HG02938 (cell line): ENCODE measurements at regions not wholly inside any gene's neighbourhood (a gene's known extent, or its start where the extent isn't known, plus 50 kb on each side); places are given as distances from the start of the nearest gene placed in this dataset.
"Not testable (repeated sequence)": the region's sequence is repeated elsewhere in the genome, so short reads cannot be mapped to it uniquely, and the experiment has no call there.

Source experiments
- ATAC-seq: cut with Tn5 transposase; IDR thresholded peaks from one replicate; pipeline ENCODE4 v1.9.1; 2021; ENCODE audit warnings: mild to moderate bottlenecking, moderate library complexity; ENCODE audit not compliant: unreplicated experiment

- ATAC-seq, result no peak
Observed at GRCh38 chr7:98771519-98771918, 98.3 kb downstream of the TMEM130 start.

- no peak for ATAC-seq
Observed at GRCh38 chr7:98771941-98772603, 97.7 kb downstream of the TMEM130 start.

- no peak for ATAC-seq
Observed at GRCh38 chr7:98774884-98775283, 94.9 kb downstream of the TMEM130 start.

- no peak for ATAC-seq
Observed at GRCh38 chr7:98777051-98777450, 92.8 kb downstream of the TMEM130 start.

GRCh38 chr7:98778421-98778820, 91.4 kb downstream of the TMEM130 start:
- ATAC-seq, result no peak

DNA sequence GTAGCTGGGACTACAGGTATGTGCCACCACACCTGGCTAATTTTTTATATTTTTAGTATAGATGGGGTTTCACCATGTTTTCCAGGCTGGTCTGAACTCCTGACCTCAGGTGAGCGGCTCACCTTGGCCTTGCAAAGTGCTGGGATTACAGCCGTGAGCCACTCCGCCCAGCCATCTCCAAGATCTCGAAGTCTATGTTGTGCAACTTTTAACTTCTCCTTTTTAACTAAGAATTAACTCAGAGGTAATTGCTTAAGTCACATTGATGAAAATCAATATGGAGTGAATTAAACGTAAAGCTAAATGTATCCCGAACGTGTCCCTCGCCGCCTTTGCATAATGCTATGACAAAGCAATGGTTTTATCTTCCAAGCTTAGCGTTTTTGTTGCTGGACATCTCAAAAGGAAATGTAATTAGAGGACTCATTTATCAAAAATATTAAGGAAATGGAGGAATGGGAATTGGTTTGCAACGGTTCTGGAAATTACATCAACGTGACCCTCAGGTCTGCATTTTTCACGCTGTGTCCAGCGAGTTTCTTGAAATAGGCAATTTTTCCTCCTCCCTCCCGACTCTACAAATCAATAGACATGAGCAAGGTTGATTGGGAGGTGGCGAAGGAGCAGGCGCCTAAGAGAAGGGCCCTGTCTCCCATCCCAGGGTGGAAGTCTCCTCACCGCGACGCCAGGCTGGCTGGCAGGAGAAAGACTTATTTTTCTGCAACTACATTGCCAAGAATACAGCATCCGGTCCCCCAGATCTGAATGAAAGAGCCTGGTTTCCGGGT, 89.8 kb downstream of the TMEM130 start:
- no peak for ATAC-seq

DNA sequence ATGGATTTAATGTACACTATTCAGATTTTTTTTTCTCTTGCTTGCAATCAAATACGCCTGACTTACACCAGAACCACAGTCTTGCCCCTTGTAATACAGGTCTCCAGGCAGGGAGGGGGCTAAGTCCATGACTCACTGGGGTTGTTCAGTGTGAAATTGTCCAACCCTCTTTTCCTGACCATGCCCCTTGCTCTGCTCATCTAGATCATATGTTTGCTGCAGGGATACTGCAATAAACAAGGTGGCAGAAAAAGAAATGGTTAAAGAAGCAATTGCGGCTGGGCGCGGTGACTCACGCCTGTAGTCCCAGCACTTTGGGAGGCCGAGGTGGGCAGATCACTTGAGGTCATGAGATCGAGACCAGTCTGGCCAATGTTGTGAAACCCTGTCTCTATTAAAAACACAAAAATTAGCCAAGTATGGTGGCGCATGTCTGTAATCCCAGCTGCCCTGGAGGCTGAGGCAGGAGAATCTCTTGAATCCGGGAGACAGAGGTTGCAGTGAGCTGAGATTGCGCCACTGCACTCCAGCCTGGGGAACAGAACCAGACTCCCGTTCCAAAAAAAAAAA, 85.5 kb downstream of the TMEM130 start:
- ATAC-seq, result no peak

GRCh38 chr7:98785929-98786571, 83.8 kb downstream of the TMEM130 start:
- no peak for ATAC-seq

DNA sequence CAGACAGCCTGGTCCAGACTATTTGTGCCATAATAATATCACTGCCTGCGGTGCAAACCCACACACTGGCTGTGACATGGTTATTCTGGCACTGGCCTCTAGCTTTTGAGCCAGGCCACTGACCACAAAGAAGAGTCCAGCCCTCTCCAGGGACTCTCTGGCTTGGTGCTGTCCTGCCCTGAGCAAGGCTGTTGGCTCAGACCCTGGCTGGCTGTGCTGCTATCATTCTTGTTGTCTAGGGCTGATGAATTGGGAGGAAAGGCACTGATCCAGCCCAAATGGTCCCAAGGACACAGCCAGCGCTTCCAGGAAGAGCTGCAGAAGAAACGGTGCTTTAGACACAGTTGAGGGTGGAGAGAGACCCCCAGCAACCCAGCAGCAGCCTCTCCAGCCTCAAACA, 80.8 kb downstream of the TMEM130 start:
- no peak for ATAC-seq

- not testable (repeated sequence) for ATAC-seq
Observed at GRCh38 chr7:98794453-98794852, 75.4 kb downstream of the TMEM130 start.

DNA sequence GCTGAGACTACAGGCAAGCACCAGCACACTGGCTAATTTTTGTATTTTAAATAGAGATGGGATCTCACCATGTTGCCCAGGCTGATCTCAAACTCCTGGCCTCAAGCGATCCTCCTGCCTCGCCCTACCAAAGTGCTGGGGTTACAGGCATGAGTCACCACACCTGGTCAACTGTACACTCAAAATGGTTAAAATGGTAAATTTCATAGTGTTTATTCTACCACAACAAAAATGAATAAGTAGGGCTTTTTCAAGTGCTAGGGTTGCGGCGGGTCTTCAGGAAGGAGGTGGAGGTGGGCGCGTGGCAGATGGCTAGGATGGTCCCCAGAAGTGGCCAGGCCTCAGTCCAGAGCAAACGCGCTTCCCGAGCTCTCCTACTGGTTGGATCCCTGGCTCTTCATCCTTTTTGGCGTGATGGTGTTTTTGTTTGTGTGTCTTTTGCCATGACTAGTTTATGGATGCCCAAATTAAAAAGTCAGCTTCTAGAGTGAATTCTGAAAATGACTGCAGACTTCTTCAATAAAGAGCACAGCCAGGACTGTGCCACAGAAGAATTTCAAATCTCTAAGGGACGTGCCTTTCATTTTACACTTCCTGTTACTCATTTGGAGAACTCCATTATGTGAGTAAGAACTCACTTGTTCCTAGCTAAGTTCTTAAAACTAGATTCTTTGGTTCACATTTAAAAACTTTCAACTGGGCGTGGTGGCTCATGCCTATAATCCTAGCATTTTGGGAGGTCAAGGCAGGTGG, 73.9 kb downstream of the TMEM130 start:
- ATAC-seq, result peak; percentile 92
